ENCODE measurements at regions not wholly inside any gene's neighbourhood (a gene's known extent, or its start where the extent isn't known, plus 50 kb on each side); places are given as distances from the start of the nearest gene placed in this dataset.

GRCh38 chr6:12232821-12233220, 57.3 kb upstream of the EDN1 start:
- no peak for FAIRE-seq
- no peaks in the 10 kb centered on the region for H3K27me3 ChIP-seq (ENCODE audit: control insufficient read depth in 3 of 3, insufficient read depth in 3 of 3, low read length in 3 of 3)
- H3K4me1 ChIP-seq (ENCODE audit: control insufficient read depth in 3 of 3, insufficient read depth in 2 of 3, low read depth in 1 of 3, low read length in 2 of 3), result peaks cover 5 to 21% (median 7%) of the 10 kb centered on the region in 3 donors
- 61 to 81% (median 76%) methylated on average over 1 of the region's 1 CpG for WGBS, 3 donors
- no peaks in the 10 kb centered on the region for H3K36me3 ChIP-seq (ENCODE audit: control insufficient read depth in 3 of 3, insufficient read depth in 2 of 3, low read depth in 1 of 3, low read length in 3 of 3)
- H3K27ac ChIP-seq (ENCODE audit: low read depth in 1 of 3, low read length in 2 of 3), result no peak overlapping the region
- H3K4me3 ChIP-seq (ENCODE audit: low read depth in 1 of 3, low read length in 3 of 3), result no peak overlapping the region
- DNase-seq, result no peak
- no peaks in the 10 kb centered on the region for H3K9me3 ChIP-seq (ENCODE audit: control insufficient read depth in 2 of 2, insufficient read depth in 1 of 2, low read depth in 1 of 2, low read length in 1 of 2)

GRCh38 chr6:12233693-12234571, 56.2 kb upstream of the EDN1 start:
- Histone ChIP-seq H3K4me3 (ENCODE audit: low read depth in 1 of 3, low read length in 3 of 3) (no peak overlapping the region), H3K27me3 (ENCODE audit: control insufficient read depth in 3 of 3, insufficient read depth in 3 of 3, low read length in 3 of 3) (no peaks in the 10 kb centered on the region), H3K4me1 (ENCODE audit: control insufficient read depth in 3 of 3, insufficient read depth in 2 of 3, low read depth in 1 of 3, low read length in 2 of 3) (peaks cover 3 to 14% (median 7%) of the 10 kb centered on the region in 3 donors), H3K9me3 (ENCODE audit: control insufficient read depth in 2 of 2, insufficient read depth in 1 of 2, low read depth in 1 of 2, low read length in 1 of 2) (no peaks in the 10 kb centered on the region), H3K27ac (ENCODE audit: low read depth in 1 of 3, low read length in 2 of 3) (peak overlapping the region in 1 of 3 donors; percentile 40), H3K36me3 (ENCODE audit: control insufficient read depth in 3 of 3, insufficient read depth in 2 of 3, low read depth in 1 of 3, low read length in 3 of 3) (no peaks in the 10 kb centered on the region)
- WGBS, 3 donors, result 67 to 79% (median 68%) methylated on average over 4 of the region's 4 CpGs
- peak; percentile 5 for FAIRE-seq
- peak; percentile 77 to 87 for DNase-seq

- no peak overlapping the region for H3K4me3 ChIP-seq (ENCODE audit: low read depth in 1 of 3, low read length in 3 of 3)
- DNase-seq, result no peak
- no peaks in the 10 kb centered on the region for H3K9me3 ChIP-seq (ENCODE audit: control insufficient read depth in 2 of 2, insufficient read depth in 1 of 2, low read depth in 1 of 2, low read length in 1 of 2)
- no peak overlapping the region for H3K27ac ChIP-seq (ENCODE audit: low read depth in 1 of 3, low read length in 2 of 3)
- peaks cover 3 to 10% (median 4%) of the 10 kb centered on the region in 3 donors for H3K4me1 ChIP-seq (ENCODE audit: control insufficient read depth in 3 of 3, insufficient read depth in 2 of 3, low read depth in 1 of 3, low read length in 2 of 3)
- H3K36me3 ChIP-seq (ENCODE audit: control insufficient read depth in 3 of 3, insufficient read depth in 2 of 3, low read depth in 1 of 3, low read length in 3 of 3), result no peaks in the 10 kb centered on the region
- no peaks in the 10 kb centered on the region for H3K27me3 ChIP-seq (ENCODE audit: control insufficient read depth in 3 of 3, insufficient read depth in 3 of 3, low read length in 3 of 3)
- no peak for FAIRE-seq
- WGBS, 3 donors, result 82 to 92% (median 84%) methylated on average over 5 of the region's 5 CpGs
Observed at GRCh38 chr6:12235341-12235740, 54.8 kb upstream of the EDN1 start.

GRCh38 chr6:12238219-12238618, 51.9 kb upstream of the EDN1 start:
- H3K27me3 ChIP-seq (ENCODE audit: control insufficient read depth in 3 of 3, insufficient read depth in 3 of 3, low read length in 3 of 3), result no peaks in the 10 kb centered on the region
- WGBS, 3 donors, result 80 to 95% (median 85%) methylated on average over 8 of the region's 8 CpGs
- FAIRE-seq, result no peak
- no peaks in the 10 kb centered on the region for H3K9me3 ChIP-seq (ENCODE audit: control insufficient read depth in 2 of 2, insufficient read depth in 1 of 2, low read depth in 1 of 2, low read length in 1 of 2)
- H3K4me3 ChIP-seq (ENCODE audit: low read depth in 1 of 3, low read length in 3 of 3), result no peak overlapping the region
- no peaks in the 10 kb centered on the region for H3K36me3 ChIP-seq (ENCODE audit: control insufficient read depth in 3 of 3, insufficient read depth in 2 of 3, low read depth in 1 of 3, low read length in 3 of 3)
- H3K27ac ChIP-seq (ENCODE audit: low read depth in 1 of 3, low read length in 2 of 3), result no peak overlapping the region
- H3K4me1 ChIP-seq (ENCODE audit: control insufficient read depth in 3 of 3, insufficient read depth in 2 of 3, low read depth in 1 of 3, low read length in 2 of 3), result peaks cover 4 to 29% (median 6%) of the 10 kb centered on the region in 3 donors
- DNase-seq, result no peak
